ENCODE measurements at regions not wholly inside any gene's neighbourhood (a gene's known extent, or its start where the extent isn't known, plus 50 kb on each side); places are given as distances from the start of the nearest gene placed in this dataset.

DNA sequence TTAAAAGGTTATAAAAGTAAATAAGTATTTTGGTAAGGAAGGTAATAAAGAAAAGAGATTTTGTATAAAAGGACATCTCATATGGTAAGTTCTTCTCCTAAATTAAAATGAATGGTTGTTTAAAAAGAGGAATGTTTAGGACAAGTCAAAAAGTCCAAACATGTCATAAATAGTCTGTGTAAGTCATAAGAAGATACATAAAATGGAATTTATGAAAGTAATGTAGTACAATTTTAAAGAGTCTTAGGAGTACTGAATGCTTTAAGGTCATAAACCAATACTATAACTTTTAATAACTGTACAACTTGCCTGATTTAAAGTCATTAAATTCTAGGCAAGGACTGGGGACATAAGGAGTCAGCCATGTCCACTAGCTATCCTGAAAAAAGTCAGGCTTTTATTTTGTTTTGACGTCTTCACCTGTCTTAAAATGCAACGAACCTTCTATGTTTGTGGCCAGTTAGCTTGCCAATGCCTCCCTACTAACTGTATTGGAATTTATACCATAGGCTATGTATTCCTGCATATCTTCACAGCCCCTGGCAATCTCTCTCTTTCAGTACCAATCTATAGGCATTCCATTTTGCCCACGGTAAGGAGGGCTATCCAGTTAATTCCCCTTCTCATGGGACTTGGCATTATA lies 312.3 kb upstream of the LRRTM4 start:
- TF ChIP-seq CTCF (IDR thresholded peaks at IDR 0.05) = no peak
- DNase-seq = no peak
- Histone ChIP-seq H3K9me3 (peaks cover 0 to 72% (median 9%) of the 10 kb centered on the region in 11 donors), H3K4me3 (no peak overlapping the region), H3K27ac (no peak overlapping the region), H3K36me3 (no peaks in the 10 kb centered on the region), H3K4me1 (no peaks in the 10 kb centered on the region), H3K27me3 (no peaks in the 10 kb centered on the region)
- whole genome bisulfite sequencing, 2 donors = 73 to 80% methylated on average over 3 of the region's 3 CpGs
- ATAC-seq = no peak
- intact Hi-C loops (cut with DNase I) = no loop called here

- DNase-seq (no peak), ATAC-seq (no peak)
- Histone ChIP-seq H3K36me3 (no peaks in the 10 kb centered on the region), H3K9me3 (peaks cover 0 to 63% (median 9%) of the 10 kb centered on the region in 11 donors), H3K4me3 (no peak overlapping the region), H3K27ac (no peak overlapping the region), H3K4me1 (no peaks in the 10 kb centered on the region), H3K27me3 (no peaks in the 10 kb centered on the region)
- no peak for TF ChIP-seq CTCF (IDR thresholded peaks at IDR 0.05)
- intact Hi-C loops (cut with DNase I) = no loop called here
Measured at GRCh38 chr2:77838441-77838840, 316.3 kb upstream of the LRRTM4 start.

DNA sequence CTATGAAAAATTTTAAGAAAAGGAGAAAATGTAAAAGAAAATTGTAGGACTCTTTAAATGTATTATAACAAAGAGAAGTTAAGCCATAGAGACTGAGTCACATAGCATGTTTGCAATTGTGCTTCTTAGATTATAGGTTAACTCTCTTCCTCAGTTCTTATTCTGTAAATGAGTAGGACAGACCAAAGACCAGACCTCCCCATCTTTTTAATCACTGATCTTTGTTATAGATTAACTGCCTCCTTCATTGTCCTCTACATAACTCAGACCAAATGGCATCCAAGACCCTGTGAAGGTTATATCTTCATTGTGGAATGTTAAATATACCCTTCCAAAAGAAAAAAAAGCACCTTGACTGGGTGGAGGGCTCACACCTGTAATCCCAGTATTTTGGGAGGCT lies 316.9 kb upstream of the LRRTM4 start:
- ATAC-seq (no peak), DNase-seq (no peak)
- Histone ChIP-seq H3K9me3 (peaks cover 0 to 57% (median 9%) of the 10 kb centered on the region in 11 donors), H3K27me3 (no peaks in the 10 kb centered on the region), H3K27ac (no peak overlapping the region), H3K4me3 (no peak overlapping the region), H3K4me1 (no peaks in the 10 kb centered on the region), H3K36me3 (no peaks in the 10 kb centered on the region)
- no peak for TF ChIP-seq CTCF (IDR thresholded peaks at IDR 0.05)
- intact Hi-C loops (cut with DNase I) = no loop called here

GRCh38 chr2:77862120-77862519 lies 339.9 kb upstream of the LRRTM4 start:
- Histone ChIP-seq H3K9me3 (peaks cover 0 to 11% (median 1%) of the 10 kb centered on the region in 11 donors), H3K4me1 (no peaks in the 10 kb centered on the region), H3K4me3 (no peak overlapping the region), H3K27me3 (no peaks in the 10 kb centered on the region), H3K27ac (no peak overlapping the region), H3K36me3 (no peaks in the 10 kb centered on the region)
- DNase-seq = no peak
- intact Hi-C loops (cut with DNase I) = no loop called here
- TF ChIP-seq CTCF (IDR thresholded peaks at IDR 0.05) = no peak
- no peak for ATAC-seq
